COR-L47 (cell line): ENCODE measurements at regions not wholly inside any gene's neighbourhood (a gene's known extent, or its start where the extent isn't known, plus 50 kb on each side); places are given as distances from the start of the nearest gene placed in this dataset.

Experiments
- DNase-seq: peaks from one replicate; lab custom pipeline; 2025; lab: John Stamatoyannopoulos, UW

DNA sequence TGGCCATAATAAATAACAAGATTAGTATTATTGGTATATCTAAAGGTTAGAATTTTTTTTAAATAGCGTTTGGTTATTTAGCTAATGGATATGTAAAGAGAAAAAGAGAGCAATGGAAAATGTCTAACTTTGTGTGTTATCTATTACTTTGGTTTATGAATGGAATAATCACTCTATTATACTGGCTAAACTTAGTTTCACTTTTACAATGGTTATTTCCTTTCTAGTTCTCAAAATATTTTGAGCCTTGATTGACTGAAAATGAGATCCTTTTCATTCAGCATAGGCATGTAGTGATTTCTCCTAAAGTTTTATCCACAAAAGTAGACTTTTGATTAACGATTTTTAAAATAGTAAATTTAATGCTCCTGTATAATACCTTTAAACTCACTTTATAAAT lies 51.6 kb upstream of the MLIP start:
- no peak for DNase-seq

DNA sequence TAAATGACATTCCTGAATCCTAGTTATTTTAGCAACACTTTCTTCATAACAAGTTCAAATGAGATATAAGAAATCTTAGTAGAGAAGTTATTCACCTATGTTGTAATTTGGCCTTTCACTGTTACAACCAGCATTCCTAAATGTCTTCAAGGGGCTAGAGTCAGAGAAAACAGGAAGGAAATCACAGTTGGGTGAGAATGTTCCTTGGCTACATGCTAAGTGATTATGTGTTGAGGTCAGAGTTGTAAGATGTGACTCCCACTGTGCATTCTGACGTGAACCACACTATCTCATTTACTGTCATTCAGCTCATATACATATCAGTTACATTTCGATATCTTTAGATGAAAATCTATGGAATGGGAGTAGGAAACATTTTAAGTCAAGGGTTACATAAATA lies 51.0 kb upstream of the MLIP start:
- DNase-seq: no peak
